Activated CD8-positive, alpha-beta memory T cell treated with anti-CD3 and anti-CD28 coated beads for 24 hours (primary cell): ENCODE measurements at regions not wholly inside any gene's neighbourhood (a gene's known extent, or its start where the extent isn't known, plus 50 kb on each side); places are given as distances from the start of the nearest gene placed in this dataset.
"Not testable (repeated sequence)": the region's sequence is repeated elsewhere in the genome, so short reads cannot be mapped to it uniquely, and the experiment has no call there.

Experiments
- DNase-seq: peaks from one replicate; pipeline ENCODE4 v3.0.0-alpha.2; 2020

- DNase-seq: no peak
Observed at GRCh38 chr17:71423871-71424546, 696.8 kb upstream of the SOX9 start.

GRCh38 chr17:71427801-71428200 is 693.0 kb upstream of the SOX9 start:
- no peak for DNase-seq

- no peak for DNase-seq
Observed at GRCh38 chr17:71428897-71429296, 691.9 kb upstream of the SOX9 start.

GRCh38 chr17:71430281-71430680 is 690.5 kb upstream of the SOX9 start:
- DNase-seq: no peak

GRCh38 chr17:71431146-71431545 is 689.7 kb upstream of the SOX9 start:
- no peak for DNase-seq

GRCh38 chr17:71432378-71433315 is 688.2 kb upstream of the SOX9 start:
- no peak for DNase-seq

- no peak for DNase-seq
Observed at GRCh38 chr17:71434716-71435115, 686.1 kb upstream of the SOX9 start.

GRCh38 chr17:71436479-71436878 is 684.3 kb upstream of the SOX9 start:
- DNase-seq: no peak

- no peak for DNase-seq
Observed at GRCh38 chr17:71437166-71437565, 683.7 kb upstream of the SOX9 start.

GRCh38 chr17:71438631-71439146 is 682.1 kb upstream of the SOX9 start:
- DNase-seq: no peak

- DNase-seq: no peak
Observed at GRCh38 chr17:71440513-71440912, 680.3 kb upstream of the SOX9 start.

- no peak for DNase-seq
Observed at GRCh38 chr17:71441098-71441497, 679.7 kb upstream of the SOX9 start.

GRCh38 chr17:71444078-71444477 is 676.7 kb upstream of the SOX9 start:
- DNase-seq: no peak

GRCh38 chr17:71446645-71447437 is 674.0 kb upstream of the SOX9 start:
- no peak for DNase-seq

GRCh38 chr17:71447644-71448043 is 673.2 kb upstream of the SOX9 start:
- no peak for DNase-seq

GRCh38 chr17:71450657-71451056 is 670.2 kb upstream of the SOX9 start:
- not testable (repeated sequence) for DNase-seq

- no peak for DNase-seq
Observed at GRCh38 chr17:71453876-71454422, 666.9 kb upstream of the SOX9 start.

GRCh38 chr17:71455219-71455618 is 665.6 kb upstream of the SOX9 start:
- no peak for DNase-seq

- no peak for DNase-seq
Observed at GRCh38 chr17:71458322-71458721, 662.5 kb upstream of the SOX9 start.

- no peak for DNase-seq
Observed at GRCh38 chr17:71460943-71461342, 659.9 kb upstream of the SOX9 start.

- DNase-seq: no peak
Observed at GRCh38 chr17:71461498-71462169, 659.2 kb upstream of the SOX9 start.

GRCh38 chr17:71464241-71464640 is 656.6 kb upstream of the SOX9 start:
- no peak for DNase-seq
